ENCODE measurements at regions not wholly inside any gene's neighbourhood (a gene's known extent, or its start where the extent isn't known, plus 50 kb on each side); places are given as distances from the start of the nearest gene placed in this dataset.
A peak's percentile ranks its signal among the peaks of the same experiment; 100 is the strongest.
"Not testable (repeated sequence)": the region's sequence is repeated elsewhere in the genome, so short reads cannot be mapped to it uniquely, and the experiment has no call there.

GRCh38 chr3:194051366-194052149 is 84.4 kb upstream of the HES1 start:
- DNase-seq, result peak; percentile 94

DNA sequence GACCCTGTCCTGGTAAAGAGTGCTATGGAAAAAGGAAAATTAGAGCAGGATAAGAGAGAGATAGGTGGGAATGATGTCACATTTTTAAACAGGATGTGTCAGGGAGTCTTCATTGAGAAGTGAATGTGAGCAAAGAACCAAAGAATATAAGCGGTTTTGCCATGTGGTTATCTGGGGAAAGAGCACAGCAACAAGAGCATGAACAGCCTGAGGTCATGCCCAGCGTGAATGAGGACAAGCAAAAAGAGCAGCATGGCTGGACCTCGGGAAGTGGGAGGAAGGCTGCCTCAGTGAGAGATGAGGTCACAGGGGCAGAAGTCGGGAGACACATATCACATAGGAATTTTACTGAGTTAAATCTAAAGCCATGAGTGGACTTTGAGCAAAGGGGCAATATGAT is 82.8 kb upstream of the HES1 start:
- no peak for DNase-seq

DNA sequence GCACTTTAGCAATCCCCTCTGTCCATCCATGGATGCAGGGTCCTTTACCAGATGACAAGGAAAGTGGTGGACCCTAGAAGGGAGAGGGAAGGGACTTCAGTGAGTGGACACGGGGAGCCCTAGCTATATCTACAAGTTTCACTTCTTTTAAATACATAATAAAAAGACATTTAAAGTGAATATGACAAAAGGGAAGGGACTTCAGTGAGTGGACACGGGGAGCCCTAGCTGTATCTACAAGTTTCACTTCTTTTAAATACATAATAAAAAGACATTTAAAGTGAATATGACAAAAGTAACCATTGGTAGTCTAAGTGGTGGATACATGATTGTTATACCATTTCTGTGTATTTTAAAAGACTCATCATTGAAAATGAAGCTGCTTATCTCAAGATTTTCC is 81.9 kb upstream of the HES1 start:
- DNase-seq, result no peak

DNA sequence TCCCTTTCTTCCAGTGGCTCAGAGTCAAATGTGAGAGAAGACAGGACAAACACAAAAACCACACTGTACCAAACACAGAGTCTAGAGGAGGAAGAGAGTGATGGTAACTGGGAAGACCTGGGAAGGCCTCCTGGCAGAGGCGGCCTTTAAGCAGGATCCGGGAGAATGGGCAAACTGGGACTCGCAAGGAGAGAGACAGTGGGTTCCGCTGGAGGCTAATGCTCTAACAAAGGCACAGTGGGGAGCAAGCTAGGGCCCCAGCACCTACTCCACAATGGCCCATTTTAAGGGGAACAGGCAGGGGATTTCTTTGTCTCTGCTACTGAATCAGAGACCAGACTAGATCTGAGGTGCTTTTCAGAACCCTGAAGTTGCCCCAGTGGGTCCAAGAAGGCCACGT is 81.4 kb upstream of the HES1 start:
- DNase-seq, result no peak

DNA sequence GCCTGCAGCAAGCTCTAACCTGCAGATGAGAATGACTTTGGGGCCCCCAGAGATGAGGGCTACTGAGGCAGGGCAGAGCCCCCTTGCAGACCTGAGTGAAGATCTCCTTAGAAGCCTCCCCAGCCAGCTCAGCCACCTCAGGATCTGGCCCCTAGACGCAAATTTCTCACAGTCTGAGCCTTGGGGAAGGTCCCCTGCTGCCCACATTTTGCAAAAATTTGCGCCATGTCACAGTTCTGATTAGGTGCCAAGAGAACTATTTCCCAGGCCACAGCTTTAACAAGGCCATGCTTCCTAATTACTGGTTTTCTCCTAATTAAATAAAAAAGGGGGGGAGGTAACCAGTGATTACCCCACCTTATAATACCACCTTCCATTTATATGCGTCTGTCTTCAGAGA is 81.0 kb upstream of the HES1 start:
- DNase-seq, result no peak

DNA sequence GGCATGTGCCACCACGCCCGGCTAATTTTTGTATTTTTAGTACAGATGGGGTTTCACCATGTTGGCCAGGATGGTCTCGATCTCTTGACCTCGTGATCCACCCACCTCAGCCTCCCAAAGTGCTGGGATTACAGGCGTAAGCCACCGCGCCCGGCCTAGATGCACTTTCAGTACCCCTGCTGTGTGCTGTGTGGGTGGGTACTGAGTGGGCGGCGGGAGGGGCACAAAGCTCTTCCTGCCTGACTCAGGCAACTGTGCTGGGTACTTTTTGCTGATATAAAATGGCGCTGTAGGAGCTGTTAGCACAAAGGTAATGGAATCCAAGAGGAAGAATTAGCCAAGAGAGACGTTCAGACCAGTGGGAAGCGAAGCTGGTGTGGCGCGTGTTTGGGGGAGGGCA is 79.6 kb upstream of the HES1 start:
- not testable (repeated sequence) for DNase-seq

DNA sequence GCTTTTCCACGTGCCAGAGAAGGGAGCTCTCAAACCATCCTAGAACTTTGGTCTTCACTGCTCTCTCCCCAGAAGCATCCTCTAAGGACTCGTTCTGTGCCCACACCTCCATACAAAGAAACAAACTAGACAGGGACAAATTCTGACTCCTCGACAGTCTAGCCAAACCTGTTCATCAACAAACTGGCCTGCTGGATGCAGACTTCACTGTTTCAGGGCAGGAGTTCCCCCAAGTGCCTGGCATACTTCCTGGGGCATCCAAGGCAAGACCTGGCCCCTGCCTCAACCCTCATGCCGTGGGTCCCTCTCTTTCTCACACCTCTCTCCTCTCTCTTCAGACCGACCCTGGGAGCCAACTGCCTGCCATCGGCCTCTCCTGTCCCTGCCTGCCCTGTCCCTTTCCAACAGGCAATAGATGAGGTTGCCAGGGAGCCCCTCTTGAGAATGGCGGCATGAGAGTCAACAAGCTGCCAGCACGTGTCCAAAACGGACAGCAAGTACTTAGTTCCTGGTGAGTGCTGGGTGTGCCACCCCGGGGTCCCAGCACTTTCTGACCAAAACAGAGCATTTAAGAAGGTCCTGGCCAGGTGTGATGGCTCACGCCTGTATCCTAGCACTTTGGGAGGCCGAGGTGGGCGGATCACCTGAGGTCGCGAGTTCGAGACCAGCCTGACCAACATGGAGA is 79.1 kb upstream of the HES1 start:
- no peak for DNase-seq

- DNase-seq, result no peak
These were observed 78.3 kb upstream of the HES1 start for GRCh38 chr3:194057570-194058188.

DNA sequence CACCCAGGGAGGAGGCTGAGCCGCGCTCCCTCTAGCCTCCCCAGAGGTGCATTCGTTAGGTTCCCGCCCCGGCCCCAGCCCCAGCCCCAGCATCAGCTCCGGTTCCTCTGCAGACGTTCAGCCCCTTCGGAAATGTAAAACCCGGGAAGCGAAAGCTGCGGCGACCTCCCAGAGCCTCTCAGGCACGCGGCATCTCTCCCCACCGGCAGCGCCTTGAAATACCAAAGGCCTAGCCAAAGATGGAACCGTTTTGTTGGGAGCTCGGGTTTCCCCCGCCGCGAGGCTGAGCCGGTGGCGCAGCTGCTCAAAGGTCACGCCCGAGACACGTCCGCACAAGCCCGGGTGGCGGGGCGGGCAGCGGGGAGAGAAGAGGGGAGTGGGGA is 77.8 kb upstream of the HES1 start:
- peak; percentile 97 for DNase-seq

DNA sequence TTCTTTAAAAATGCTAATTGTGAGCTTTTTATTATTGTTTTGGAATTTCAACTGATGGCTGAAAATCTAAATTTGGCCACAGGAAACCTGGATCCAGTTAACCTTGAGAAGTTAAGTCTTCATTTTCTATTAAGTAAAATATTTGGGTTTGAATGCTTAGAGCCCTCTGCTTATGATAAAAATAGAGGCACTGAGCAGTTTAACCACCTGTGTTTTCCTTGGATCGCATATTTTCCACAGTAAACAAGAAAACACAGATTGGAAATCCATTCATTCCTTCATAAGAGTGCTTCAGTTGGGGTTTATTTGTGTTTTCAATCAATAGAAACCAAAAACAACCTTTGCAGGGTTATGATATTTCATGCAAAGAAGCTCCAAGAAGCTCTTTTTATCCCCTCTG is 77.2 kb upstream of the HES1 start:
- no peak for DNase-seq

DNA sequence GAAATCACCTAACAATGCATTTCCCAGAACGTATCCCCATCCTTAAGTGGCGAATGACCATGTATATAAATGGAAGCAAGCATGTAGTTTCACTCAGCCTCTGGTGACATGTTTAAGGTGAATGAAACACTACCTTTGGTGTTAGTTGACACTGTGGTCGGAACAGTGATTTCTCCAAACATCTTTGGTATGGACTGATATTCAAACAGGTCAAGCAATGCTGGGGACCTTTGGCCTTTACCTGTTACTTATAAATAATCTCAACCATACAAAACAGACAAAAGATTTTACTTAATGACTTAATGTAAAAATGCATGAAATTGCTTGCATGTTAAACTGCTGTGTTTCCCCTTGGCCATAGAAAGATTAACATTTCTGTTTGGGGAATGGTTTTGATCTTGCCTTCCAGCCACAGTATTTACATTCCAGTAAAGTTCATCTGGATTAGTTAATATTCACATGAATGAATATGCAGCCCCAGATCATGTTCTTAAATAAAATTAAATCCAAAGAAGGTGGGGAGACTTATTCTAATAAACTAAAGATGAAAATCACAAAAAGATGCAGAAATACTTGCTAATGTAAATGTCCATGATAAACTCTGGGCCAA is 74.4 kb upstream of the HES1 start:
- DNase-seq, result no peak

- DNase-seq, result no peak
These were observed 73.1 kb upstream of the HES1 start for GRCh38 chr3:194062830-194063229.

DNA sequence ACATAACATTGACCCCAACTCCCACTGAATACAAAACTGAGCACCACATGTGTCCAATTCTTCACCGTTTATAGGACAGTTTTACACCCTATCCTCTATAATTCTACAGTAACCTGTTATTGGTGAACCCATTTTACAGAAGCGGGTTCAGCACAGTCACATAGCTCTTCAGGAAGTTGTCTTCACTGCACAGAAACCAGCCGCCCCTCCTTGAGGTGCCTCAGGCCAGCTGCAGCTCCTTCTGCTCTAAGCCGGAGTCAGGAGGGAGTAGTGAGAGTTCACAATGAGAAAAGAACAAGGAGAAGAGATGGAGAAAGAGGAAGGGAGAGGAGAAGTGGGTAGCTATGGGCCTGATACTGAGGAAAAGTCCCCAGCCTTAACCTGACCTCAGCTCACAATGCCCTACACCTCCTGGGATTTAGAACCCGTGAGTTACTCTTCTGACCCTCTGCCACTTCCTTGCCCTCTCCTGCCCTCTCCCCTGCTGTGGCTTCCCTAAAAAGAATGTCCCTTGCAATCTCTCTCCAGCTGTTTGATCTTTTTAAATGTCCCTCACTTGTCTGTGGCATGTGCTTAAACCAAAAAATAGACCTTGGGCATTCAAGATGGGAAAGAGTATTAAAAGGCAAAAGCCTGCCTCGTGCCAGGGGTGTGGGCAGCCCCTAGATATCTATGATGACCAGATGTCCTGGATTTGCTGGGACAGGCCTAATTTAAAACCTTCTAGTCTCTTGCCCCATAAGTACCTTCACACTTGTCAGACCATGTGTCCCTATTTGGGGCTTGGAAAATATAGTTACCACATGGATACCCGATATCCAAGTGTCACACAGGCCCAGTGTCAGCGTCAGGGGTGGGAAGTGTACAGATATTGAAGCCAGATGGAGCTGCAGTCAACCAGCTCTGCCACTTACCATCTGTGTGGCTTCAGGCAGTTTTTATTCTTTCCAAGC is 71.3 kb upstream of the HES1 start:
- DNase-seq, result no peak

DNA sequence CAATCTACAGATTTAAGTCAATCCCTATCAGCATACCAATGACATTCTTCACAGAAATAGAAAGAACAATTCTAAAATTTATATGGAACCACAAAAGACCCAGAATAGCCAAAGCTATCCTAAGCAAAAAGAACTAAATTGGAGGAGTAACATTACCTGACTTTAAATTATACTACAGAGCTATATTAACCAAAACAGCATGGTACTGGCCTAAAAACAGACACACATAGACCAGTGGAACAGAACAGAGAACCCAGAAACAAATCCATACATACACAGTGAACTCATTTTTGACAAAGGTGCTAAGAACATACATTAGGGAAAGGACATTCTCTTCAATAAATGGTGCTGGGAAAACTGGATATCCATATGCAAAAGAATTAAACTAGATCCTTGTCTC is 68.6 kb upstream of the HES1 start:
- DNase-seq, result not testable (repeated sequence)

DNA sequence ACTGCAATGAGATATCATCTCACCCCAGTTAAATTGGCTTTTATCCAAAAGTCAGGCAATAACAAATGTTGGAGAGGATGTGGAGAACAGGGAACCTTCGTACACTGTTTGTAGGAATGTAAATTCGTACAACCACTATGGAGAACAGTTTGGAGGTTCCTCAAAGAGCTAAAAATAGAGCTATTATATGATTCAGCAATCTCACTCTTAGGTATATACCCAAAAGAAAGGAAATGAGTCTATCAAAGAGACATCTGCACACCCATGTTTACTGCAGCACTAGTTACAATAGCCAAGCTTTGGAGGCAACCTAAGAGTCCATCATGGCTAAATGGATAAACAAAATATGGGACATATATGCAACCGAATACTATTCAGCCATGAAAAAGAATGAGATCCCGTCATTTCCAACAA is 68.0 kb upstream of the HES1 start:
- DNase-seq, result no peak

- no peak for DNase-seq
These were observed 66.3 kb upstream of the HES1 start for GRCh38 chr3:194069421-194070219.

GRCh38 chr3:194070220-194070633 is 65.7 kb upstream of the HES1 start:
- no peak for DNase-seq

DNA sequence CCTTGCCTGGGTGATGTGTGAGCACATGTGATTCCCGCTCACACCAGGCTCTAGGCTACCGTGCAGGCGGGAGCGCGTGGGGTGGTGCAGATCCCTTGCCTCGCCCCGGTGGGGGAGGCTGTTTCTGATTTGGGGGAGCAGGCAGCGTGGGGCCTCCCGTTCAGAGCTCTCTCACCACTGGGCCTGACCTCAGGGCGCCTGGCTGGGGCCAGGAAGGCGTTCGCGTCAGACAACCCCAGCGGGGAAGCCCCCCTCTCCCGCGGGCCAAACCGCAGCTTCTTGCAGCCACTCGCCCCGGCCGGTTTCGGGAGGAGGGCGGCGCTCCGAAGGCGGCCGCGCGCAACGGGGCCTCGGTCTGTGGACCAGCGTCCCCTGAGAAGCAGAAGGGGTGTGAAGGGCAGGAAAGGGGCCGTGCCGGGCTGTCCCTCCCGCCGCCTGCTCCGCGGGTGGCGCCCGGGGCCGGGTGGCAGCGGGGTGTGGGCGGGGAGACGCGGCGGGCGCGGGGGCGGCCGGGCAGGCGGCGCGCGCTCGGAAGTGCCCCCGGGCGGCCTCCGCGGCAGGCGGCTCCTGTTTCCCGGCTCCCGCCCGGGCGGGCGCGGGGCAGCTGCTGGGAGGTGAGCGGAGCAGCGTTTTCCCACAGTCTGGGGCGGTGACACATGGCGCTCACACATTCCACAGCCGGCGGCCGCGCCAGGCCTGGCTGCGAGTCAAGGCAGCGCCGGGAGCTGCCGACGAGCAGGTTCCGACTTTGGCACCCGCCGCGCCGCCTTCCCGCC is 65.1 kb upstream of the HES1 start:
- peak; percentile 95 for DNase-seq

DNA sequence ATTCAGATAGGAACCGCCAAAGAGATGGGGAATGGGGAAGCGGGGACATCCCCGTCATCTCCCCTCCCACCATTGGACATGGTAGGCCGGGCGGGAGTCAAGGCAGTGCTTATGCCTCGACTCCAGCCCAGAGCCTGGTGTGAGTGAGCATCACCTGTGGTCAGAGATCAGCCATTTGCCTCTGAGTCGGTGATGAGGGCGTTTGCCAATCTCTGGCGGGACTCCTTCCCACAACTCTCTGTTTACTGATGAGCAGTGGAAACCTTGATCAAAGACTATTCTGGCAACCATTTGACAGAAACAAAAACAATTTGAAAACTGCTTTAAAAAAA is 63.9 kb upstream of the HES1 start:
- DNase-seq, result no peak

- no peak for DNase-seq
These were observed 63.2 kb upstream of the HES1 start for GRCh38 chr3:194072691-194073279.

GRCh38 chr3:194073926-194074325 is 62.0 kb upstream of the HES1 start:
- DNase-seq, result no peak

Data from NCI-H146 (cell line).